ENCODE measurements at regions not wholly inside any gene's neighbourhood (a gene's known extent, or its start where the extent isn't known, plus 50 kb on each side); places are given as distances from the start of the nearest gene placed in this dataset.

DNA sequence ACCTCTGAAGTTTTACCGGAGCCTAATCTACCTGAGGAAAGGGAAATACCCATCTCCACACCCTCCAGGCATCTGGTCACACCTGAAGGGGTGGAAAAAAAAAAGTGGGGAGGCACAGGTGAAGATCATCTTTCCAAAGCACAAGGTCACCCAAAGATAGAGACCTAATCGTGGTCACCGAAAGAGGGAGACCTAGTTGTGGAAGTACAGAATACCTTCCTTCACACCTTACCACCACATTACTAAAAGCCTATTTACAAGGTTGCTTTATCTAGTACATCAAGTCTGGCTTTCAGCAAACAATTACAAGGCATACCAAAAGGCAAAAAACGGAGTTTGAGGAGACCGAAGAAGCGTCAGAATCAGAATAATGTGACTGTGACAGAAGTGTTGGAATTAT lies 110.0 kb upstream of the ARPP21 start:
- TF ChIP-seq JUND (IDR thresholded peaks at IDR 0.05; ENCODE audit: low read depth), result no peak
- in situ Hi-C loops (cut with HindIII; ENCODE audit: low pct_unique_long_range_greater_than_20kb, low sequenced_read_pairs), result no loop called here
- DNase-seq (ENCODE audit: low read depth in 1 of 2, low spot score in 1 of 2), result peak in 1 of 2 experiments; percentile 47

DNA sequence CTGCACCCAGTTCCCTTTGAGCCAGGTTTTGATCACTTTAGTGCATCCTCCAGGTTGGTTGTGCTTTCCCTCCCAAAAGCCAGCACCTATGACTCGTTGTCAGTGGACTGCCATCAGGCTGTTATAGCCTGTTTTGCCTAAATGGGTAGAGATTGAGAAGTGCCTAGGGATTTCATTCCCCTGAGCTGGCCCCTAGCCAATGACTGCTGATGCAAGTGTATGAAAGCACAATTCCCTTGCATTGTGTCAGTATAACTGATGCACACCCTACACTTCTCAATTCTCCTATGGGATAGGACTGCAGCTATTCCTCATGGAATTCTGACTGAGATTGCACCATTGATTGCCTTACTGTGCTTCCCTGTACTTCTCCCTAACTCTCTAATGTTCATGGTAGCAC lies 102.1 kb upstream of the ARPP21 start:
- no peak for TF ChIP-seq JUND (IDR thresholded peaks at IDR 0.05; ENCODE audit: low read depth)
- peak in 1 of 2 experiments; percentile 40 for DNase-seq (ENCODE audit: low read depth in 1 of 2, low spot score in 1 of 2)
- in situ Hi-C loops (cut with HindIII; ENCODE audit: low pct_unique_long_range_greater_than_20kb, low sequenced_read_pairs), result no loop called here

DNA sequence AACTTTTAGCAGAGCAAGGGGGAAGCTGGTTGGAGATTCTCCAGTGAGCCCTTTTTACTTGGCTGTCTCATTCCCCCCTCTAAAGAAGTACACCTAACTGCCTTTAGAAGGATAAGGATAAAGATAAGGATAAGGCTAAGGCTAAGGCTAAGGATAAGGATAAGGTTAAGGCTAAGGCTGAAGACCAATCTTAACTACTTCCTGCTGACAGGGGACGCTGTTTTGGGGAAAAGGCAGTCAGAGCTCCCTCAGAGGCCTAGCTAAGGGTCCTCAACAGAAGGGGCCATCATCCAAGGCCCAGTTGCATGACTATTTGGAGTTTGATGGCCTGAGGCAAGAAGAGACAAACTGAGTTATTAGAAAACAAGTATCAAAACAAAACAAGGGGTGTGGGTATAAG lies 94.3 kb upstream of the ARPP21 start:
- TF ChIP-seq JUND (IDR thresholded peaks at IDR 0.05; ENCODE audit: low read depth), result no peak
- DNase-seq (ENCODE audit: low read depth in 1 of 2, low spot score in 1 of 2), result no peak
- in situ Hi-C loops (cut with HindIII; ENCODE audit: low pct_unique_long_range_greater_than_20kb, low sequenced_read_pairs), result no loop called here

DNA sequence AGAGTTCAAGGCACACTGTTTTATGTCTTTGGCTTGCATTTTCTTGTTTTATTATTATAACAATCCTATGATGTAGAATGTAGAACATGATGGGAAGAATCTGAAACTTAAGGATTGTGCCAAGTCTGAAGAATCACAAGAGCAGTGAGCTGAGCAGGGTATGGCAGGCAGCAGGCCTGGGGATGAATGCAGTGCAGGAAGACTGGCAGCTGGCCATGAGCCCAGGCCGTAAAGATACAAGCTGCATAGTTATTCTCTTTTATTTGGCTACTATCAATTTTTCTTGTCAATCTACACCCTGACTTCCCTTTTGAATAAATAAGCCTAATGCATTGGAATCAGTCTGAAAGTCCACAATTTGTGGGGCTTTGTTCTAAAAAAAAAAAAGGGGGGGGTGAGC lies 89.6 kb upstream of the ARPP21 start:
- in situ Hi-C loops (cut with HindIII; ENCODE audit: low pct_unique_long_range_greater_than_20kb, low sequenced_read_pairs), result no loop called here
- DNase-seq (ENCODE audit: low read depth in 1 of 2, low spot score in 1 of 2), result no peak
- TF ChIP-seq JUND (IDR thresholded peaks at IDR 0.05; ENCODE audit: low read depth), result no peak

DNA sequence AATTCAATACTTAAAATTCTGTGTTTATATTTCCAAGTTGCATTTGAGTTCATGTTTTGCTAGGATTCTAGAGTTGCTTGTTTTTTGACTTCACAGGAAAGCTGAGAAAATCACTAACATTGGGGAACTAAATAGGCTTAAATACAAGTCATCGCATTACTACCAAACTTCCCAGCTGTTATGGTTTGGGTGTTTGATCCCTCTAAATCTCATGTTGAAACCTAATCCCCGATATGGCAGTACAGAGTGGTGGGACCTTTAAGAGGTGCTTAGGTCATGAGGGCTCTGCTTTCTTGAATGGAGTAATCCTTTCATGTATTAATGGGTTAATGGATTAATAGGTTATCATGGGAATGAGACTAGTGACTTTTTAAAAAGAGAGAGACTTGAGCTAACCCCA lies 77.2 kb upstream of the ARPP21 start:
- no peak for TF ChIP-seq JUND (IDR thresholded peaks at IDR 0.05; ENCODE audit: low read depth)
- in situ Hi-C loops (cut with HindIII; ENCODE audit: low pct_unique_long_range_greater_than_20kb, low sequenced_read_pairs), result no loop called here
- no peak for DNase-seq (ENCODE audit: low read depth in 1 of 2, low spot score in 1 of 2)

DNA sequence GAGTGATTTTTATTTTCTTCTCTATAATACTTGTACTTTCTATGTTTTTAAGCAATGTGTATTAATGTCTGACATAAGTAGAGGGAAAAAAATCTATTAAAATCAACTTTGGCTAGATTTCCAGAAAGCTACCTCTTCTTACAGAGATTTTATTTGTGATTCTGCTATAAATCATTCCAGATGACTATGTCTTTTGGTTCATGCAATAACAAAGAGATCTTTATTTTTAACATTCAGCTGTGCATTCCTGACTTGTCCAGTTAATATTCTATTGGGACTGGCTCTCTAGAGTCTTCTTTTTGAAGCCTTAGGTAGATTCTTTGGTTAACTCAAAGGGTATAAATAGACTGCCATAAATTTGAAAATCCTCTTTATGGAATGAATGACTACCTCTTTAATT lies 74.3 kb upstream of the ARPP21 start:
- in situ Hi-C loops (cut with HindIII; ENCODE audit: low pct_unique_long_range_greater_than_20kb, low sequenced_read_pairs), result no loop called here
- no peak for TF ChIP-seq JUND (IDR thresholded peaks at IDR 0.05; ENCODE audit: low read depth)
- DNase-seq (ENCODE audit: low read depth in 1 of 2, low spot score in 1 of 2), result no peak
